Gastrocnemius medialis (tissue), 4 donors: ENCODE measurements at regions not wholly inside any gene's neighbourhood (a gene's known extent, or its start where the extent isn't known, plus 50 kb on each side); places are given as distances from the start of the nearest gene placed in this dataset.

Source experiments
- ATAC-seq, 2 donors: fragments of 150-250 bp; one replicate each; pipeline ENCODE4 v1.9.1; 2016
- DNase-seq, 2 donors: peaks; one replicate each; pipeline ENCODE4 v3.0.0-alpha.2; 2019
- H3K27ac ChIP-seq, 4 donors: fragments of 200-600 bp; sonication (generic); 1 replicate in 1 of 4; 2 replicates in 3 of 4; pipeline ENCODE4 v1.5.1; 2016 to 2018; ENCODE audit warnings: mild to moderate bottlenecking in 2 of 4, moderate library complexity in 1 of 4
- H3K27me3 ChIP-seq, 3 donors: fragments of 200-600 bp; sonication (generic) in 2 of 3; 1 replicate in 1 of 3; 2 replicates in 2 of 3; pipeline versions ENCODE4 v1.5.1 to v1.6.0; 2016 to 2019; ENCODE audit warnings: mild to moderate bottlenecking in 1 of 3, moderate library complexity in 1 of 3
- H3K36me3 ChIP-seq, 2 donors: fragments of 200-600 bp; sonication (generic) in 1 of 2; one replicate each; pipeline ENCODE4 v1.5.1; 2017 to 2018
- H3K4me1 ChIP-seq, 2 donors: fragments of 200-600 bp; sonication (generic) in 1 of 2; one replicate each; pipeline ENCODE4 v1.5.1; 2016 to 2017; ENCODE audit warnings: mild to moderate bottlenecking in 2 of 2
- H3K4me3 ChIP-seq, 4 donors: fragments of 200-600 bp; sonication (generic) in 3 of 4; 1 replicate in 1 of 4; 2 replicates in 3 of 4; pipeline ENCODE4 v1.5.1; 2016 to 2019; ENCODE audit warnings: mild to moderate bottlenecking in 2 of 4
- H3K9me3 ChIP-seq, 3 donors: fragments of 200-600 bp; sonication (generic) in 2 of 3; 1 replicate in 1 of 3; 2 replicates in 2 of 3; pipeline ENCODE4 v1.5.1; 2016 to 2019
- POLR2A ChIP-seq, 2 donors: fragments of 450-650 bp; IDR thresholded peaks; one replicate each; pipeline ENCODE4 v1.6.1; 2017; ENCODE audit warnings: antibody characterized with exemption in 2 of 2, mild to moderate bottlenecking in 2 of 2, moderate library complexity in 2 of 2
- in situ Hi-C, 4 donors: fragments of 200-750 bp; cut with MboI; loops; one replicate each; pipeline versions ENCODE4 v1.15.0 to v1.8.0; 2017; ENCODE audit warnings: low sequenced_read_pairs in 4 of 4
- intact Hi-C: fragments of 100-400 bp; cut with DNase I; formaldehyde crosslinking; loops from one replicate; pipeline ENCODE4 v1.15.1; 2023; ENCODE audit warnings: low total_unique reads
- TF ChIP-seq, protein P1 (sequence below), 5 experiments: fragments of 450-650 bp in 3 of 5; fragments of 200-600 bp in 2 of 5; sonication (generic) in 2 of 5; IDR thresholded peaks in 4 of 5; conservative IDR thresholded peaks in 1 of 5; 1 replicate in 4 of 5; 2 replicates in 1 of 5; pipeline ENCODE4 v1.5.1; 2016 to 2019; ENCODE audit warnings: antibody characterized with exemption in 5 of 5, mild to moderate bottlenecking in 3 of 5, moderate library complexity in 3 of 5

DNA sequence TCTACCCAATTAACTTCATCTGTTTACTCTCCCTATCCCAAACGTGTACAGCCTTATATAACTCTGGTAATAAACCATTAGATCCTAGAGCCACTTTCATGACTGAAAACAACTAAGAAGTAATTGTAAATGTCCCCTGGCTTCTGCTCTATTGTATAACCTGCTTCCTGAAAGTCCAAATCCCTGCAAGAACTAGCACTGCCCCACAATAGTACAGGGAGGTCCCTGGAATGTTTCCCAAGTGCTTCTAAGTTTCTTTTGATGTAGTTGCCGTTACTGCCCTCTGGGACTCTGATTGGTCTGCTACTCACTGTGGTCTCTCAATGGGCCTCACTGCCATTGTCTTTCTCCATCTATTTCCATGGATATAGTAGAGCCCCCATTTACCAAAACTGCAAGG is 764.0 kb upstream of the GHITM start:
- no peaks in the 10 kb centered on the region for H3K9me3 ChIP-seq
- no peaks in the 10 kb centered on the region for H3K4me1 ChIP-seq
- DNase-seq (no peak), ATAC-seq (no peak)
- H3K27ac ChIP-seq: no peak overlapping the region
- no peaks in the 10 kb centered on the region for H3K27me3 ChIP-seq
- TF ChIP-seq POLR2A (IDR thresholded peaks at IDR 0.05): no peak
- TF ChIP-seq, protein P1, sequence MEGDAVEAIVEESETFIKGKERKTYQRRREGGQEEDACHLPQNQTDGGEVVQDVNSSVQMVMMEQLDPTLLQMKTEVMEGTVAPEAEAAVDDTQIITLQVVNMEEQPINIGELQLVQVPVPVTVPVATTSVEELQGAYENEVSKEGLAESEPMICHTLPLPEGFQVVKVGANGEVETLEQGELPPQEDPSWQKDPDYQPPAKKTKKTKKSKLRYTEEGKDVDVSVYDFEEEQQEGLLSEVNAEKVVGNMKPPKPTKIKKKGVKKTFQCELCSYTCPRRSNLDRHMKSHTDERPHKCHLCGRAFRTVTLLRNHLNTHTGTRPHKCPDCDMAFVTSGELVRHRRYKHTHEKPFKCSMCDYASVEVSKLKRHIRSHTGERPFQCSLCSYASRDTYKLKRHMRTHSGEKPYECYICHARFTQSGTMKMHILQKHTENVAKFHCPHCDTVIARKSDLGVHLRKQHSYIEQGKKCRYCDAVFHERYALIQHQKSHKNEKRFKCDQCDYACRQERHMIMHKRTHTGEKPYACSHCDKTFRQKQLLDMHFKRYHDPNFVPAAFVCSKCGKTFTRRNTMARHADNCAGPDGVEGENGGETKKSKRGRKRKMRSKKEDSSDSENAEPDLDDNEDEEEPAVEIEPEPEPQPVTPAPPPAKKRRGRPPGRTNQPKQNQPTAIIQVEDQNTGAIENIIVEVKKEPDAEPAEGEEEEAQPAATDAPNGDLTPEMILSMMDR (IDR thresholded peaks at IDR 0.05 in 4 of 5, conservative IDR thresholded peaks at IDR 0.05 in 1 of 5): no peak
- no peak overlapping the region for H3K4me3 ChIP-seq
- intact Hi-C loops (no loop called here), in situ Hi-C loops (no loop called here)
- H3K36me3 ChIP-seq: no peaks in the 10 kb centered on the region

DNA sequence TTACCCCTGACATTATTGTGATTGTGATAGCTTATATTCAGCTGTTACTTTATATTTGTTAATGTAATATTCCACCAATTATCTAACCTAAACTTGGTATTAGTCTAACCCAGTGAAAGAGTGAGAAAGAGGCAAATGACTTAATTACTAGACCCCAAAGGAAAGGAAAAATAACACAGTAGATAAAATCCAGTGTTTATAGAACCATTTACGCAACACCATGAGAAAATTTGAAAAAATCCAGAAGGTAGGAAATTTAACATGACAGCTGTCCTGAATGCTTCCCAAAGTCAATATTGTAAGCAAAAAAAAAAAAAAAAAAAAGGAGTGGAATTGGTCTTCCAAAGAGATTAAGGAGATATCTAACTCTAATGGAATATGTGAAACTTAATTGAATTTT is 741.5 kb upstream of the GHITM start:
- DNase-seq: no peak
- no peak overlapping the region for H3K27ac ChIP-seq
- in situ Hi-C loops: no loop called here

DNA sequence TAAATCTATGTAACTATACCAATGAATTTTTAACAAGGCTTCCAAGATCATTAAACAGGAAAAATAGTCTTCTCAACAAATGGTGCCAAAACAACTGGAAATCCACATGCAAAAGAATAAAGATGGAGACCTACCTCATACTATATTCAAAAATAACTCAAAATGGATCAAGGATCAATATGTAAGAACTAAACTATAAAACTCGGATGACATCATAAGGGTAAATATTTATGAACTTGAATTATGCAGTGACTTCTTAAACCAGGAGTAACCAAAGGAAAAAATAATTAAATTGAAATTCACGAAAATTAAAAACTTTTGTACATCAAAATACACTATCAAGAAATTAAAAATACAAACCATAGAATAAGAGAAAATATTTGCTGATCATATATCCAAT is 728.7 kb upstream of the GHITM start:
- Histone ChIP-seq H3K27ac (no peak overlapping the region), H3K4me3 (no peak overlapping the region), H3K9me3 (no peaks in the 10 kb centered on the region), H3K27me3 (no peaks in the 10 kb centered on the region), H3K4me1 (no peaks in the 10 kb centered on the region), H3K36me3 (no peaks in the 10 kb centered on the region)
- ATAC-seq (no peak), DNase-seq (no peak)
- in situ Hi-C loops (no loop called here), intact Hi-C loops (no loop called here)
- TF ChIP-seq POLR2A (IDR thresholded peaks at IDR 0.05): no peak
- TF ChIP-seq, protein P1 (IDR thresholded peaks at IDR 0.05 in 4 of 5, conservative IDR thresholded peaks at IDR 0.05 in 1 of 5): no peak

More for the DNA sequence above, 741.5 kb upstream of the GHITM start:
- Histone ChIP-seq H3K27me3 (no peaks in the 10 kb centered on the region), H3K9me3 (no peaks in the 10 kb centered on the region), H3K36me3 (no peaks in the 10 kb centered on the region), H3K4me1 (no peaks in the 10 kb centered on the region), H3K4me3 (no peak overlapping the region)
- no peak for TF ChIP-seq POLR2A (IDR thresholded peaks at IDR 0.05)
- TF ChIP-seq, protein P1 (IDR thresholded peaks at IDR 0.05 in 4 of 5, conservative IDR thresholded peaks at IDR 0.05 in 1 of 5): no peak
- intact Hi-C loops: no loop called here
- ATAC-seq: no peak

DNA sequence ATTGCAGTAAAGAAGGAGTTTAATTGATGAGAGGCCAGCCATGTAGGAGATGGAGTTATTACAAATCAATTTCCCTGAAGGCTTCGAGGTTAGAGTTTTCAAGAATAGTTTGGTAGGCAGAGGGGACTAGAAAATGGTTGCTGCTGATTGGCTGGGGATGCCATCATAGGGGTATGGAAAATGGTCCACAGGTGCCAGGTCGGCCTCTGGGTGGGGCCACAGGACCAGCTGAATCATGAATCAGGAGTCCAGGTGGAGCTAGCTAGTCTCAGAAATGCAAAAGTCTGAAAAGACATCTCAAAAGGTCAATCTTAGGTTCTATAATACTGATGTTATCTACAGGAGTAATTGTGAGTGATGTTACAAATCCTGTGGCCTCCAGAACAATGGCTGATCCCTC is 714.0 kb upstream of the GHITM start:
- Histone ChIP-seq H3K36me3 (no peaks in the 10 kb centered on the region), H3K27ac (no peak overlapping the region), H3K4me3 (no peak overlapping the region), H3K4me1 (no peaks in the 10 kb centered on the region), H3K27me3 (no peaks in the 10 kb centered on the region), H3K9me3 (no peaks in the 10 kb centered on the region)
- intact Hi-C loops (no loop called here), in situ Hi-C loops (no loop called here)
- TF ChIP-seq, protein P1 (IDR thresholded peaks at IDR 0.05 in 4 of 5, conservative IDR thresholded peaks at IDR 0.05 in 1 of 5): no peak
- DNase-seq (no peak), ATAC-seq (no peak)

DNA sequence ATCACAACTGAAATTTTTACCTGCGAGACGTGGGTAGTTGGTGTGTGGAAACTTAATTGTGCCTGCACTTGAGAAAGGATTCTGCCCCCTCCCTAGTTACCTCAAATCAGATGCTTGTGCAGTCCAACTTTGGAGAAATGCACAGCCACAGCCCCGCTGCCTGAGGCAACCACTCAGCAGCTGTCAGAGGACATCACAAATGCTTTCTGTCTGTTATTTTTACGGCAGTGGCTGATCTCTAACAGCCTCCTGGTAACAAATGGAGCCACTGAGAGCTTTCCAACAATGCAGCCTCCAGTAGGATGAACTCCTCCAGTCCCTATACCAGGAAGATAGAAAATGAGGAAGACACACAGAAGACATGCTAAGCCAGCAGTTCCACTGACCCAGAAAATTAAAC is 712.2 kb upstream of the GHITM start:
- in situ Hi-C loops: no loop called here
- Histone ChIP-seq H3K9me3 (no peaks in the 10 kb centered on the region), H3K36me3 (no peaks in the 10 kb centered on the region), H3K4me1 (no peaks in the 10 kb centered on the region), H3K27ac (no peak overlapping the region), H3K27me3 (no peaks in the 10 kb centered on the region), H3K4me3 (no peak overlapping the region)
- intact Hi-C loops: no loop called here
- ATAC-seq: no peak
- TF ChIP-seq, protein P1 (IDR thresholded peaks at IDR 0.05 in 4 of 5, conservative IDR thresholded peaks at IDR 0.05 in 1 of 5): no peak
- TF ChIP-seq POLR2A (IDR thresholded peaks at IDR 0.05): no peak
- DNase-seq: no peak
